Muscle of leg (tissue), 3 donors: ENCODE measurements at regions not wholly inside any gene's neighbourhood (a gene's known extent, or its start where the extent isn't known, plus 50 kb on each side); places are given as distances from the start of the nearest gene placed in this dataset.

Experiments
- DNase-seq: peaks from one replicate; pipeline ENCODE4 v3.0.0; 2013
- H3K27ac ChIP-seq: one replicate; pipeline ENCODE4 v1.5.1; 2013; ENCODE audit warnings: mild to moderate bottlenecking, low read length, control low read depth
- H3K27me3 ChIP-seq: one replicate; pipeline ENCODE4 v1.6.1; 2013; ENCODE audit warnings: low read length; ENCODE audit not compliant: control insufficient read depth, insufficient read depth
- H3K36me3 ChIP-seq: one replicate; pipeline ENCODE4 v1.6.1; 2013; ENCODE audit warnings: low read length; ENCODE audit not compliant: control insufficient read depth, insufficient read depth
- H3K4me1 ChIP-seq: one replicate; pipeline ENCODE4 v1.6.1; 2013; ENCODE audit warnings: low read length; ENCODE audit not compliant: control insufficient read depth, insufficient read depth
- H3K4me3 ChIP-seq: one replicate; pipeline ENCODE4 v1.5.1; 2013; ENCODE audit warnings: low read length, control low read depth
- H3K9me3 ChIP-seq: replicated peaks from 2 replicates; pipeline ENCODE4 v1.6.1; 2013; ENCODE audit warnings: low read depth, low read length; ENCODE audit not compliant: control insufficient read depth
- WGBS: methylation state at CpG from one replicate; pipeline ENCODE4 v1.1.5; 2013; ENCODE audit warnings: missing lambda C conversion rate; ENCODE audit not compliant: insufficient coverage; 5-methylcytosine and 5-hydroxymethylcytosine counted together

- DNase-seq, result no peak
- 91% methylated on average over 7 of the region's 7 CpGs for WGBS
- H3K36me3 ChIP-seq, result no peaks in the 10 kb centered on the region
- no peaks in the 10 kb centered on the region for H3K27me3 ChIP-seq
- no peak overlapping the region for H3K4me3 ChIP-seq
- no peak overlapping the region for H3K27ac ChIP-seq
- peaks cover 4% of the 10 kb centered on the region for H3K9me3 ChIP-seq
- peaks cover 10% of the 10 kb centered on the region for H3K4me1 ChIP-seq
Measured at GRCh38 chr12:98405805-98406366, 109.5 kb upstream of the TMPO start.

GRCh38 chr12:98406378-98406777, 109.0 kb upstream of the TMPO start:
- H3K27me3 ChIP-seq, result no peaks in the 10 kb centered on the region
- peaks cover 4% of the 10 kb centered on the region for H3K9me3 ChIP-seq
- H3K4me3 ChIP-seq, result no peak overlapping the region
- H3K4me1 ChIP-seq, result peaks cover 6% of the 10 kb centered on the region
- no peak for DNase-seq
- 60% methylated on average over 1 of the region's 3 CpGs for WGBS
- no peaks in the 10 kb centered on the region for H3K36me3 ChIP-seq
- no peak overlapping the region for H3K27ac ChIP-seq

GRCh38 chr12:98408681-98409080, 106.7 kb upstream of the TMPO start:
- 64% methylated on average over 4 of the region's 4 CpGs for WGBS
- H3K9me3 ChIP-seq, result peaks cover 4% of the 10 kb centered on the region
- no peak overlapping the region for H3K4me3 ChIP-seq
- DNase-seq, result no peak
- H3K27ac ChIP-seq, result no peak overlapping the region
- peaks cover 3% of the 10 kb centered on the region for H3K4me1 ChIP-seq
- no peaks in the 10 kb centered on the region for H3K27me3 ChIP-seq
- no peaks in the 10 kb centered on the region for H3K36me3 ChIP-seq

GRCh38 chr12:98409548-98409947, 105.8 kb upstream of the TMPO start:
- H3K36me3 ChIP-seq, result no peaks in the 10 kb centered on the region
- no peak overlapping the region for H3K27ac ChIP-seq
- no peak for DNase-seq
- H3K9me3 ChIP-seq, result peaks cover 4% of the 10 kb centered on the region
- H3K4me1 ChIP-seq, result peaks cover 3% of the 10 kb centered on the region
- WGBS, result no CpG with 5 or more reads among the region's 1 CpG
- no peaks in the 10 kb centered on the region for H3K27me3 ChIP-seq
- no peak overlapping the region for H3K4me3 ChIP-seq

GRCh38 chr12:98410356-98410755, 105.0 kb upstream of the TMPO start:
- no peaks in the 10 kb centered on the region for H3K36me3 ChIP-seq
- H3K4me1 ChIP-seq, result no peaks in the 10 kb centered on the region
- no peak overlapping the region for H3K4me3 ChIP-seq
- H3K27me3 ChIP-seq, result no peaks in the 10 kb centered on the region
- H3K9me3 ChIP-seq, result peaks cover 4% of the 10 kb centered on the region
- no peak for DNase-seq
- no peak overlapping the region for H3K27ac ChIP-seq

- no peak overlapping the region for H3K4me3 ChIP-seq
- peak overlapping the region; percentile 15 for H3K27ac ChIP-seq
- H3K9me3 ChIP-seq, result no peaks in the 10 kb centered on the region
- no peaks in the 10 kb centered on the region for H3K36me3 ChIP-seq
- WGBS, result no CpG with 5 or more reads among the region's 4 CpGs
- peaks cover 51% of the 10 kb centered on the region for H3K4me1 ChIP-seq
- no peaks in the 10 kb centered on the region for H3K27me3 ChIP-seq
- peak; percentile 65 for DNase-seq
Measured at GRCh38 chr12:98416845-98417244, 98.5 kb upstream of the TMPO start.

GRCh38 chr12:98417266-98417665, 98.1 kb upstream of the TMPO start:
- no peak overlapping the region for H3K4me3 ChIP-seq
- 62% methylated on average over 2 of the region's 2 CpGs for WGBS
- DNase-seq, result no peak
- H3K27me3 ChIP-seq, result no peaks in the 10 kb centered on the region
- peaks cover 55% of the 10 kb centered on the region for H3K4me1 ChIP-seq
- no peaks in the 10 kb centered on the region for H3K36me3 ChIP-seq
- peak overlapping the region; percentile 15 for H3K27ac ChIP-seq
- H3K9me3 ChIP-seq, result no peaks in the 10 kb centered on the region

GRCh38 chr12:98418357-98419075, 96.9 kb upstream of the TMPO start:
- Histone ChIP-seq H3K27ac (peak overlapping the region; percentile 73), H3K4me1 (peaks cover 65% of the 10 kb centered on the region), H3K4me3 (no peak overlapping the region), H3K9me3 (no peaks in the 10 kb centered on the region), H3K36me3 (no peaks in the 10 kb centered on the region), H3K27me3 (no peaks in the 10 kb centered on the region)
- DNase-seq, result peak; percentile 95
- WGBS, result 0% methylated on average over 4 of the region's 7 CpGs

GRCh38 chr12:98419081-98419794, 96.2 kb upstream of the TMPO start:
- H3K4me3 ChIP-seq, result no peak overlapping the region
- WGBS, result 56% methylated on average over 1 of the region's 9 CpGs
- peak; percentile 63 for DNase-seq
- H3K9me3 ChIP-seq, result no peaks in the 10 kb centered on the region
- peak overlapping the region; percentile 73 for H3K27ac ChIP-seq
- no peaks in the 10 kb centered on the region for H3K27me3 ChIP-seq
- H3K36me3 ChIP-seq, result no peaks in the 10 kb centered on the region
- peaks cover 65% of the 10 kb centered on the region for H3K4me1 ChIP-seq

GRCh38 chr12:98419795-98420404, 95.5 kb upstream of the TMPO start:
- Histone ChIP-seq H3K4me1 (peaks cover 65% of the 10 kb centered on the region), H3K4me3 (no peak overlapping the region), H3K27ac (peak overlapping the region; percentile 73), H3K9me3 (no peaks in the 10 kb centered on the region), H3K27me3 (no peaks in the 10 kb centered on the region), H3K36me3 (no peaks in the 10 kb centered on the region)
- peak; percentile 36 for DNase-seq
- 40% methylated on average over 10 of the region's 16 CpGs for WGBS
